Superior temporal gyrus (tissue), 1 donor: ENCODE measurements at regions not wholly inside any gene's neighbourhood (a gene's known extent, or its start where the extent isn't known, plus 50 kb on each side); places are given as distances from the start of the nearest gene placed in this dataset.

ENCODE experiments used
- DNase-seq: peaks from one replicate; pipeline ENCODE4 v3.0.0-alpha.2; 2016; ENCODE audit errors: extremely low spot score

- no peak for DNase-seq
These were observed 89.0 kb upstream of the PIK3CG start for GRCh38 chr7:106775975-106776607.

GRCh38 chr7:106776618-106777347 is 88.3 kb upstream of the PIK3CG start:
- DNase-seq, result no peak

GRCh38 chr7:106777674-106778299 is 87.3 kb upstream of the PIK3CG start:
- DNase-seq, result no peak

- no peak for DNase-seq
These were observed 86.3 kb upstream of the PIK3CG start for GRCh38 chr7:106778656-106779250.

GRCh38 chr7:106779877-106780276 is 85.2 kb upstream of the PIK3CG start:
- no peak for DNase-seq

GRCh38 chr7:106781007-106781406 is 84.1 kb upstream of the PIK3CG start:
- no peak for DNase-seq

GRCh38 chr7:106781828-106782544 is 83.1 kb upstream of the PIK3CG start:
- no peak for DNase-seq

GRCh38 chr7:106783286-106783685 is 81.8 kb upstream of the PIK3CG start:
- no peak for DNase-seq

- no peak for DNase-seq
These were observed 76.4 kb upstream of the PIK3CG start for GRCh38 chr7:106788637-106789036.

GRCh38 chr7:106791526-106791925 is 73.6 kb upstream of the PIK3CG start:
- DNase-seq, result no peak

- DNase-seq, result no peak
These were observed 72.7 kb upstream of the PIK3CG start for GRCh38 chr7:106792233-106792926.

- peak; percentile 42 for DNase-seq
These were observed 71.8 kb upstream of the PIK3CG start for GRCh38 chr7:106793015-106793975.

GRCh38 chr7:106794276-106795083 is 70.6 kb upstream of the PIK3CG start:
- DNase-seq, result no peak

- no peak for DNase-seq
These were observed 69.8 kb upstream of the PIK3CG start for GRCh38 chr7:106795084-106795876.

- no peak for DNase-seq
These were observed 69.2 kb upstream of the PIK3CG start for GRCh38 chr7:106795877-106796231.

GRCh38 chr7:106797937-106798336 is 67.1 kb upstream of the PIK3CG start:
- no peak for DNase-seq

- no peak for DNase-seq
These were observed 62.5 kb upstream of the PIK3CG start for GRCh38 chr7:106802589-106802988.

- no peak for DNase-seq
These were observed 58.5 kb upstream of the PIK3CG start for GRCh38 chr7:106806556-106806955.

- DNase-seq, result no peak
These were observed 57.6 kb upstream of the PIK3CG start for GRCh38 chr7:106807474-106807873.
